Heart right ventricle (tissue), 16 donors: ENCODE measurements at regions not wholly inside any gene's neighbourhood (a gene's known extent, or its start where the extent isn't known, plus 50 kb on each side); places are given as distances from the start of the nearest gene placed in this dataset.
"Not testable (repeated sequence)": the region's sequence is repeated elsewhere in the genome, so short reads cannot be mapped to it uniquely, and the experiment has no call there.

Experiments used
- ATAC-seq, 8 donors: fragments of 200-7000 bp; cut with Tn5 transposase; one replicate each; pipeline ENCODE4 v1.9.1; 2020; ENCODE audit warnings: mild to moderate bottlenecking in 8 of 8, moderate library complexity in 8 of 8, moderate number of reproducible peaks in 1 of 8
- DNase-seq, 2 donors: peaks; one replicate each; pipeline ENCODE4 v3.0.0-alpha.2; 2020
- H3K27ac ChIP-seq, 10 donors: fragments of 200-600 bp; sonication (generic) in 2 of 10; one replicate each; pipeline versions ENCODE4 v1.5.0 to v1.8.0; 2020 to 2022; ENCODE audit warnings: mild to moderate bottlenecking in 3 of 10
- H3K27me3 ChIP-seq, 7 donors: fragments of 200-600 bp; one replicate each; pipeline ENCODE4 v1.8.0; 2021 to 2022; ENCODE audit warnings: mild to moderate bottlenecking in 2 of 7
- H3K36me3 ChIP-seq, 9 donors: fragments of 200-600 bp; sonication (generic) in 1 of 9; one replicate each; pipeline versions ENCODE4 v1.5.0 to v1.8.0; 2020 to 2022; ENCODE audit warnings: mild to moderate bottlenecking in 2 of 9
- H3K4me1 ChIP-seq, 9 donors: fragments of 200-600 bp; sonication (generic) in 1 of 9; one replicate each; pipeline versions ENCODE4 v1.5.0 to v1.8.0; 2020 to 2022; ENCODE audit warnings: mild to moderate bottlenecking in 4 of 9
- H3K4me3 ChIP-seq, 10 donors: fragments of 200-600 bp; sonication (generic) in 2 of 10; one replicate each; pipeline versions ENCODE4 v1.5.0 to v1.8.0; 2020 to 2022; ENCODE audit warnings: mild to moderate bottlenecking in 7 of 10, moderate library complexity in 2 of 10
- H3K9me3 ChIP-seq, 11 donors: fragments of 200-600 bp in 10 of 11; sonication (generic) in 2 of 11; one replicate each; pipeline versions ENCODE4 v1.5.0 to v1.8.0; 2013 to 2022; ENCODE audit warnings: mild to moderate bottlenecking in 2 of 11, control low read depth in 1 of 11, moderate library complexity in 1 of 11
- WGBS, 2 donors: extraction: QIAGEN DNeasy Blood & Tissue Kit; methylation state at CpG; one replicate each; pipeline ENCODE4 v1.1.7; 2013; ENCODE audit warnings: inconsistent platforms in 1 of 2; 5-methylcytosine and 5-hydroxymethylcytosine counted together
- intact Hi-C, 10 donors: fragments of 100-400 bp; cut with DNase I; formaldehyde crosslinking; loops; one replicate each; pipeline versions ENCODE4 v1.11.1 to v1.14.2; 2022
- TF ChIP-seq, protein P1 (sequence below), 9 donors: fragments of 200-600 bp; sonication (generic) in 2 of 9; IDR thresholded peaks; one replicate each; pipeline versions ENCODE4 v1.5.0 to v1.8.0; 2021 to 2022; ENCODE audit warnings: antibody characterized with exemption in 9 of 9, mild to moderate bottlenecking in 5 of 9, moderate library complexity in 1 of 9
- donor health status: Arrhythmogenic right ventricular cardiomyopathy.
- donor health status: ischemic (EF 13 %, LVEDD 7.1; RV severe dilation, severe dysfunction).
- donor health status: healthy with polysubstance abuse.
- donor health status: DM: no; HTN: yes; CAD: no.
- donor health status: DM: no; HTN: no; CAD: no.
- donor health status: ischemic (EF 25% LVEDD 6.9; RV normal size, moderate dysfunction).
- donor health status: ischemic (EF 25% LVEDD 5.7; RV mildly dilated, moderate dysfunction).
- donor health status: healthy.
- donor health status: DM: yes; HTN: yes; CAD: no.
- donor health status: Ischemic cardiomyopathy.
- donor health status: ischemic (EF 35%, LVEDD 5.7; RV mildly dilated, moderate dysfunction).
- donor health status: nonischemic (EF 11% LVEDD 7.7; RV severe dilation, severe dysfunction).
- donor health status: DM: yes; HTN: yes; CAD: no.
- donor health status: PGD.
- donor health status: ischemic (EF 29% LVEDD 5.4; RV normal size, mild dysfunction).
- donor health status: nonischemic (EF 23%, LVEDD 6.1; RV moderate dilation, normal function).

DNA sequence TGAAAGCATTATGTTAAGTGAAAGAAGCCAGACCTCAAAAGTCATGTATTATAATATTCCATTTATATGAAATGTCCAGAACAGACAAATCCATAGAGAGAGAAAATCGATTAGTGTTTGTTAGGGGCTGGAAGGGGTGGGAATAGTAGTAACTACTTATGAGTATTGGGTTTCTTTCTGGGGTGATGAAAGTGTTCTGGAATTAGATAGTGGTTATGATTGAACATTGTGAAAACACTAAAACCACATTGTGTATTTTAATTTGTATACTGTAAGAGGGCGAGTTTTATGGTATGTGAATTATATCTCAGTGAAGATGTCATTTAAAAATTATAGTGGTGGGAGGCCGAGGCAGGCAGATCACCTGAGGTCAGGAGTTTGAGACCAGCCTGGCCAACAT is 52.0 kb upstream of the KIF13A start:
- ATAC-seq (no peak), DNase-seq (no peak)
- TF ChIP-seq, protein P1, sequence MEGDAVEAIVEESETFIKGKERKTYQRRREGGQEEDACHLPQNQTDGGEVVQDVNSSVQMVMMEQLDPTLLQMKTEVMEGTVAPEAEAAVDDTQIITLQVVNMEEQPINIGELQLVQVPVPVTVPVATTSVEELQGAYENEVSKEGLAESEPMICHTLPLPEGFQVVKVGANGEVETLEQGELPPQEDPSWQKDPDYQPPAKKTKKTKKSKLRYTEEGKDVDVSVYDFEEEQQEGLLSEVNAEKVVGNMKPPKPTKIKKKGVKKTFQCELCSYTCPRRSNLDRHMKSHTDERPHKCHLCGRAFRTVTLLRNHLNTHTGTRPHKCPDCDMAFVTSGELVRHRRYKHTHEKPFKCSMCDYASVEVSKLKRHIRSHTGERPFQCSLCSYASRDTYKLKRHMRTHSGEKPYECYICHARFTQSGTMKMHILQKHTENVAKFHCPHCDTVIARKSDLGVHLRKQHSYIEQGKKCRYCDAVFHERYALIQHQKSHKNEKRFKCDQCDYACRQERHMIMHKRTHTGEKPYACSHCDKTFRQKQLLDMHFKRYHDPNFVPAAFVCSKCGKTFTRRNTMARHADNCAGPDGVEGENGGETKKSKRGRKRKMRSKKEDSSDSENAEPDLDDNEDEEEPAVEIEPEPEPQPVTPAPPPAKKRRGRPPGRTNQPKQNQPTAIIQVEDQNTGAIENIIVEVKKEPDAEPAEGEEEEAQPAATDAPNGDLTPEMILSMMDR (IDR thresholded peaks at IDR 0.05): no peak
- H3K4me1 ChIP-seq: peaks cover 0 to 16% (median 4%) of the 10 kb centered on the region in 9 donors
- 94% methylated on average over 3 of the region's 3 CpGs for WGBS, 2 donors
- H3K36me3 ChIP-seq: no peaks in the 10 kb centered on the region
- no peaks in the 10 kb centered on the region for H3K27me3 ChIP-seq
- H3K27ac ChIP-seq: no peak overlapping the region
- intact Hi-C loops: no loop called here
- no peaks in the 10 kb centered on the region for H3K9me3 ChIP-seq
- H3K4me3 ChIP-seq: no peak overlapping the region

DNA sequence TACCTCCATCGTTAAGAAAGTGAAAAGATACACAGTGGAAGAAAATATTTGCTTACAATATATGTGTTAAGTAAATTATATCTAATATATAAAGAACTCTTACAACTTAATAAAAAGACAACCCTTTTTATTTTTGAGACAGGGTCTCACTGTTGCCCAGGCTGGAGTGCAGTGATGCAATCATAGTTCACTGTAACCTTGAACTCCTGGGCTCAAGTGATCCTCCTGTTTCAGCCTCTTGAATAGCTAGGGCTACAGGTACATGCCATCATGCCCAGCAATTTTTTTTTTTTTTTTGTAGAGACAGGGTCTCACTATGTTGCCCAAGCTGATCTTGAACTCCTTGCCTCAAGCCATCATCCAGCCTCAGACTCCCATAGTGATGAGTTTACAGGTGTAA is 50.8 kb upstream of the KIF13A start:
- ATAC-seq, H3K9me3 ChIP-seq: not testable (repeated sequence)
- WGBS, 2 donors: 87 to 99% methylated on average over 1 of the region's 1 CpG

More for the DNA sequence above, 50.8 kb upstream of the KIF13A start:
- H3K27me3 ChIP-seq, H3K27ac ChIP-seq, intact Hi-C loops, DNase-seq, H3K4me3 ChIP-seq, H3K36me3 ChIP-seq: not testable (repeated sequence)
- peaks cover 0 to 11% (median 4%) of the 10 kb centered on the region in 9 donors for H3K4me1 ChIP-seq
